NCI-H1417 treated with DMSO at 0.1 percent for 48 hours (cell line): ENCODE measurements at regions not wholly inside any gene's neighbourhood (a gene's known extent, or its start where the extent isn't known, plus 50 kb on each side); places are given as distances from the start of the nearest gene placed in this dataset.

Experiments
- DNase-seq: peaks from one replicate; lab custom pipeline; 2025; lab: John Stamatoyannopoulos, UW

GRCh38 chr12:82174383-82174782 is 183.8 kb downstream of the CCDC59 start:
- DNase-seq = peak; percentile 98

- no peak for DNase-seq
Observed at GRCh38 chr12:82149045-82149444, 209.1 kb downstream of the CCDC59 start.

GRCh38 chr12:82146740-82147139 is 211.4 kb downstream of the CCDC59 start:
- no peak for DNase-seq

- no peak for DNase-seq
Observed at GRCh38 chr12:82144505-82144904, 213.7 kb downstream of the CCDC59 start.

- DNase-seq = no peak
Observed at GRCh38 chr12:82132390-82132789, 225.8 kb downstream of the CCDC59 start.

GRCh38 chr12:82130762-82131161 is 227.4 kb downstream of the CCDC59 start:
- no peak for DNase-seq

- DNase-seq = no peak
Observed at GRCh38 chr12:82124711-82125380, 233.3 kb downstream of the CCDC59 start.

- DNase-seq = no peak
Observed at GRCh38 chr12:82121545-82121944, 236.6 kb downstream of the CCDC59 start.

GRCh38 chr12:82120901-82121300 is 237.3 kb downstream of the CCDC59 start:
- no peak for DNase-seq

- no peak for DNase-seq
Observed at GRCh38 chr12:82109243-82109642, 248.9 kb downstream of the CCDC59 start.

- DNase-seq = no peak
Observed at GRCh38 chr12:82108615-82109014, 249.6 kb downstream of the CCDC59 start.

- DNase-seq = no peak
Observed at GRCh38 chr12:82099216-82099615, 259.0 kb downstream of the CCDC59 start.

GRCh38 chr12:82097877-82098276 is 260.3 kb downstream of the CCDC59 start:
- no peak for DNase-seq

- no peak for DNase-seq
Observed at GRCh38 chr12:82097438-82097837, 260.7 kb downstream of the CCDC59 start.

GRCh38 chr12:82090165-82090564 is 268.0 kb downstream of the CCDC59 start:
- no peak for DNase-seq

- no peak for DNase-seq
Observed at GRCh38 chr12:82089369-82090121, 268.6 kb downstream of the CCDC59 start.

GRCh38 chr12:82082501-82082900 is 275.7 kb downstream of the CCDC59 start:
- DNase-seq = no peak

- no peak for DNase-seq
Observed at GRCh38 chr12:82069931-82070514, 288.2 kb downstream of the CCDC59 start.

GRCh38 chr12:82058197-82058596 is 299.0 kb upstream of the PPFIA2 start:
- DNase-seq = no peak

- no peak for DNase-seq
Observed at GRCh38 chr12:82057770-82058169, 298.6 kb upstream of the PPFIA2 start.

- no peak for DNase-seq
Observed at GRCh38 chr12:82055391-82055790, 296.2 kb upstream of the PPFIA2 start.

GRCh38 chr12:82054566-82054965 is 295.4 kb upstream of the PPFIA2 start:
- no peak for DNase-seq

- no peak for DNase-seq
Observed at GRCh38 chr12:82047446-82047845, 288.3 kb upstream of the PPFIA2 start.
